K562 (cell line): ENCODE measurements at regions not wholly inside any gene's neighbourhood (a gene's known extent, or its start where the extent isn't known, plus 50 kb on each side); places are given as distances from the start of the nearest gene placed in this dataset.

Experiments used
- ATAC-seq: fragments of 200-7000 bp; cut with Tn5 transposase; 3 replicates; pipeline ENCODE4 v1.9.1; 2020; ENCODE audit warnings: moderate library complexity
- BruUV-seq: library from RNA; stranded (reverse); fragments of 400-500 nt; replicated peaks from 2 replicates; lab custom pipeline; 2021; lab: Mats Ljungman, UMichigan
- CTCF ChIA-PET: fragments of 300-600 bp; formaldehyde crosslinking; extraction: SDS; loops from one replicate; lab custom pipeline; 2021; ENCODE audit warnings: low intra/inter-chr PET ratio; lab: Yijun Ruan, JAX
- POLR2A ChIA-PET: fragments of 300-600, 350-650 bp; sonication (Branson Sonifier 250); formaldehyde crosslinking; extraction: SDS; loops from one replicate; lab custom pipeline; 2021; ENCODE audit warnings: antibody characterized with exemption, inconsistent platforms; lab: Yijun Ruan, JAX
- DNase-seq, 4 experiments: peaks; one replicate each; pipeline versions ENCODE4 v3.0.0 to v3.0.0-alpha.2; 2011 to 2018; ENCODE audit warnings: low spot score in 3 of 4, mixed read lengths in 3 of 4; ENCODE audit errors: extremely low read depth in 1 of 4
- FAIRE-seq: peaks from 2 replicates; lab custom pipeline; 2011; peaks lifted over from hg19 to GRCh38; lab: Jason Lieb, UNC
- H2AFZ ChIP-seq: 2 replicates; pipeline ENCODE4 v1.6.0; 2011; ENCODE audit warnings: low read depth, low read length, control low read depth, inconsistent platforms
- H3K27ac ChIP-seq: fragments of 200-600 bp; 3 replicates; pipeline ENCODE4 v1.8.0; 2011; ENCODE audit warnings: low read depth, mild to moderate bottlenecking, control low read depth, inconsistent platforms, low read length, moderate library complexity, mixed read lengths; ENCODE audit errors: extremely low read depth
- H3K27me3 ChIP-seq, 2 experiments: fragments of 300-600 bp in 1 of 2; 2 replicates in 1 of 2; 3 replicates in 1 of 2; pipeline versions ENCODE4 v1.6.0 to v1.8.0; 2011; ENCODE audit warnings: inconsistent platforms in 2 of 2, low read length in 2 of 2, mild to moderate bottlenecking in 1 of 2, mixed read lengths in 1 of 2, moderate library complexity in 1 of 2; ENCODE audit not compliant: control insufficient read depth in 2 of 2, insufficient read depth in 2 of 2
- H3K36me3 ChIP-seq: fragments of 300-600 bp; 3 replicates; pipeline ENCODE4 v1.8.0; 2011; ENCODE audit warnings: mild to moderate bottlenecking, low read length, inconsistent platforms; ENCODE audit not compliant: control insufficient read depth, insufficient read depth
- H3K4me1 ChIP-seq, 2 experiments: fragments of 200-600 bp in 1 of 2; replicated peaks in 1 of 2; 2 replicates in 1 of 2; 3 replicates in 1 of 2; pipeline versions ENCODE4 v1.5.1 to v1.8.0; 2011; ENCODE audit warnings: inconsistent platforms in 2 of 2, low read length in 2 of 2, mild to moderate bottlenecking in 1 of 2, mixed read lengths in 1 of 2, moderate library complexity in 1 of 2; ENCODE audit not compliant: control insufficient read depth in 2 of 2, insufficient read depth in 2 of 2
- H3K4me2 ChIP-seq: 2 replicates; pipeline ENCODE4 v1.6.1; 2011; ENCODE audit warnings: low read length, control low read depth, inconsistent platforms, mixed read lengths; ENCODE audit not compliant: insufficient read depth
- H3K4me3 ChIP-seq: fragments of 200-600 bp; sonication (generic), shearing (Covaris generic); 2 replicates; pipeline ENCODE4 v1.5.1; 2016; ENCODE audit warnings: control low read depth, inconsistent platforms
- H3K79me2 ChIP-seq: fragments of 200-600 bp; 3 replicates; pipeline ENCODE4 v1.8.0; 2011; ENCODE audit warnings: low read length, inconsistent platforms; ENCODE audit not compliant: control insufficient read depth, insufficient read depth
- H3K9ac ChIP-seq, 2 experiments: 2 replicates each; pipeline versions ENCODE4 v1.6.0 to v1.6.1; 2011; ENCODE audit warnings: low read depth in 2 of 2, low read length in 2 of 2, control low read depth in 1 of 2, inconsistent platforms in 1 of 2, mild to moderate bottlenecking in 1 of 2, mixed read lengths in 1 of 2; ENCODE audit not compliant: insufficient read depth in 1 of 2
- H3K9me1 ChIP-seq: one replicate; pipeline ENCODE4 v1.6.0; 2011; ENCODE audit warnings: inconsistent platforms, mild to moderate bottlenecking, low read length, moderate library complexity; ENCODE audit not compliant: control insufficient read depth, insufficient read depth
- H3K9me3 ChIP-seq: replicated peaks from 2 replicates; pipeline ENCODE4 v1.5.1; 2011; ENCODE audit warnings: low read depth, low read length, inconsistent platforms; ENCODE audit not compliant: control insufficient read depth, insufficient read depth
- H4K20me1 ChIP-seq: replicated peaks from 2 replicates; pipeline ENCODE4 v1.6.1; 2011; ENCODE audit warnings: low read length, inconsistent platforms, mixed read lengths; ENCODE audit not compliant: control insufficient read depth, insufficient read depth
- BACH1 ChIP-seq: fragments of 200-800 bp; sonication (Bioruptor generic); IDR thresholded peaks from 2 replicates; pipeline ENCODE4 v1.6.1; 2016; ENCODE audit warnings: missing genetic modification characterization, missing compliant biosample characterization
- CREB1 ChIP-seq, 2 experiments: sonication (generic) in 1 of 2; formaldehyde crosslinking in 1 of 2; IDR thresholded peaks; 2 replicates each; pipeline versions ENCODE4 v1.6.1 to v1.8.0; 2012 to 2022; ENCODE audit warnings: inconsistent platforms in 1 of 2, mild to moderate bottlenecking in 1 of 2, missing genetic modification reagents in 1 of 2, moderate library complexity in 1 of 2
- MEF2A ChIP-seq: IDR thresholded peaks from 2 replicates; pipeline ENCODE4 v1.6.1; 2011; ENCODE audit warnings: low read depth, mild to moderate bottlenecking, low read length, moderate library complexity; ENCODE audit not compliant: control insufficient read depth
- SIRT6 ChIP-seq: IDR thresholded peaks from one replicate; pipeline ENCODE4 v1.6.1; 2012; ENCODE audit warnings: low read depth, mild to moderate bottlenecking, control low read depth, inconsistent platforms, low read length, moderate library complexity
- ZNF282 ChIP-seq: sonication (generic); formaldehyde crosslinking; IDR thresholded peaks from 2 replicates; pipeline ENCODE4 v1.8.1; 2023; ENCODE audit warnings: missing genetic modification reagents
- ZNF445 ChIP-seq: fragments of 250-450 bp; sonication (Bioruptor Pico); IDR thresholded peaks from 2 replicates; pipeline ENCODE4 v1.4.0; 2020; ENCODE audit warnings: low read depth, mild to moderate bottlenecking, moderate library complexity
- WGBS: fragments of 100-300 bp; shearing (Covaris generic); methylation state at CpG from one replicate; pipeline ENCODE4 v1.1.6; 2016; ENCODE audit warnings: low coverage, mixed read lengths; ENCODE audit not compliant: insufficient coverage; ENCODE audit errors: missing lambda C conversion rate; 5-methylcytosine and 5-hydroxymethylcytosine counted together
- in situ Hi-C: fragments of 300-500 bp; cut with MboI; formaldehyde crosslinking; loops from 4 replicates; pipeline ENCODE4 v1.15.0; 2018; ENCODE audit warnings: inconsistent platforms, mixed read lengths
- intact Hi-C: fragments of 100-400 bp; cut with micrococcal nuclease; formaldehyde crosslinking; loops from 2 replicates; pipeline ENCODE4 v1.14.2; 2022
- TF ChIP-seq, protein P1 (sequence below), 2 experiments: fragments of 200-800 bp in 1 of 2; sonication (Bioruptor generic) in 1 of 2; sonication (generic) in 1 of 2; formaldehyde crosslinking in 1 of 2; IDR thresholded peaks in 1 of 2; conservative IDR thresholded peaks in 1 of 2; 2 replicates each; pipeline versions ENCODE4 v1.5.0 to v1.6.1; 2016 to 2020; ENCODE audit warnings: missing compliant biosample characterization in 1 of 2, missing genetic modification characterization in 1 of 2, missing genetic modification reagents in 1 of 2
- TF ChIP-seq, protein P2 (sequence below): fragments of 250-450 bp; sonication (Bioruptor Pico); IDR thresholded peaks from 2 replicates; pipeline ENCODE4 v1.4.0; 2020

DNA sequence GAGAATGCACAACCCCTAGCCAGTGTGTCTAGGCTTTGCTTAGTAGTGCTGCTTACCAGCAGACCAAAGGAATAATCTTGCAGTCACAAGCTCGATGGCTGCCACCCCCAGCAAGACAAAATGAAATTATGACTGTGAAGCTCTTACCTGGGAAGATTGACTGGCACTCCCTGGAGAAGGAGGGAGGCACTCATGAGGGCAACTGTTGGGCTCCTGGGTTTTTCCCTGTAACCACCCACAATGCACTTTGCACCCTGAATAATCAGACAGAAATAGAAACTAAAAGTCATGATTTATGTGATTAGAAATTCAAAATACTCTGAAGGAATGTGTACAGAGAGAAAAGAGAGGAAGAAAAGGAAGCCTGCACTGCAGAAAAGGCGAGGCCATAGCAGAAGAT is 144.3 kb upstream of the DGKB start (continued):
- TF ChIP-seq, protein P1, sequence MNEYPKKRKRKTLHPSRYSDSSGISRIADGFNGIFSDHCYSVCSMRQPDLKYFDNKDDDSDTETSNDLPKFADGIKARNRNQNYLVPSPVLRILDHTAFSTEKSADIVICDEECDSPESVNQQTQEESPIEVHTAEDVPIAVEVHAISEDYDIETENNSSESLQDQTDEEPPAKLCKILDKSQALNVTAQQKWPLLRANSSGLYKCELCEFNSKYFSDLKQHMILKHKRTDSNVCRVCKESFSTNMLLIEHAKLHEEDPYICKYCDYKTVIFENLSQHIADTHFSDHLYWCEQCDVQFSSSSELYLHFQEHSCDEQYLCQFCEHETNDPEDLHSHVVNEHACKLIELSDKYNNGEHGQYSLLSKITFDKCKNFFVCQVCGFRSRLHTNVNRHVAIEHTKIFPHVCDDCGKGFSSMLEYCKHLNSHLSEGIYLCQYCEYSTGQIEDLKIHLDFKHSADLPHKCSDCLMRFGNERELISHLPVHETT (CRISPR knock-in tag; conservative IDR thresholded peaks at IDR 0.05 in 1 of 2, IDR thresholded peaks at IDR 0.05 in 1 of 2), result no peak

DNA sequence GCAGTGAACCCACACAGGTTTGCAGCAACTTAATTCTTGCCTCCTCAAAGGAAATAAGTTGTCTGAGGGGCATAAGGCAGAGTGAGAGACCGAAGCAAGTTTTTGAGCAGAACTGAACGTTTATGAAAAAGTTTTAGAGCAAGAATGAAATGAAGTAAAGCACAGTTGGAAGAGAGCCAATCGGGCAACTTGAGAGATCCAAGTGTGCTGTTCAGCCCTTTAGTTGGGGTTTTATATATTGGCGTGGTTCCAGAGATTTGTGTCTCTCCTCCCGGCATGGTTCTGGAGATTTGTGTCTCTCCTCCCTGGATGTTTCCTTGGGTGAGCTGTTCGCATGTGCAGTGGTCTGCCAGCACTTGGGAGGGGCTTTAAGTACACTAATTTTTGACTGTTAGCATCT is 141.4 kb upstream of the DGKB start:
- BruUV-seq, result no TSS peak
- Histone ChIP-seq H3K4me1 (no peaks in the 10 kb centered on the region), H3K27ac (no peak overlapping the region), H3K36me3 (no peaks in the 10 kb centered on the region), H3K27me3 (no peaks in the 10 kb centered on the region), H3K9me1 (no peaks in the 10 kb centered on the region), H2AFZ (no peak overlapping the region), H3K9me3 (no peaks in the 10 kb centered on the region; the same call in 1 of the 2 replicates), H3K9ac (no peak overlapping the region), H3K4me3 (no peak overlapping the region), H3K79me2 (no peaks in the 10 kb centered on the region), H3K4me2 (no peak overlapping the region), H4K20me1 (no peaks in the 10 kb centered on the region)
- intact Hi-C loops (no loop called here), in situ Hi-C loops (no loop called here)
- FAIRE-seq (no peak), ATAC-seq (no peak), DNase-seq (no peak)
- TF ChIP-seq MEF2A (no peak), ZNF445 (CRISPR knock-in tag) (no peak), SIRT6 (no peak), ZNF282 (no peak), BACH1 (tag) (no peak), CREB1 (IDR thresholded peaks at IDR 0.05) (no peak), CREB1 (CRISPR knock-in tag; IDR thresholded peaks at IDR 0.05) (no peak)
- TF ChIP-seq, protein P2, sequence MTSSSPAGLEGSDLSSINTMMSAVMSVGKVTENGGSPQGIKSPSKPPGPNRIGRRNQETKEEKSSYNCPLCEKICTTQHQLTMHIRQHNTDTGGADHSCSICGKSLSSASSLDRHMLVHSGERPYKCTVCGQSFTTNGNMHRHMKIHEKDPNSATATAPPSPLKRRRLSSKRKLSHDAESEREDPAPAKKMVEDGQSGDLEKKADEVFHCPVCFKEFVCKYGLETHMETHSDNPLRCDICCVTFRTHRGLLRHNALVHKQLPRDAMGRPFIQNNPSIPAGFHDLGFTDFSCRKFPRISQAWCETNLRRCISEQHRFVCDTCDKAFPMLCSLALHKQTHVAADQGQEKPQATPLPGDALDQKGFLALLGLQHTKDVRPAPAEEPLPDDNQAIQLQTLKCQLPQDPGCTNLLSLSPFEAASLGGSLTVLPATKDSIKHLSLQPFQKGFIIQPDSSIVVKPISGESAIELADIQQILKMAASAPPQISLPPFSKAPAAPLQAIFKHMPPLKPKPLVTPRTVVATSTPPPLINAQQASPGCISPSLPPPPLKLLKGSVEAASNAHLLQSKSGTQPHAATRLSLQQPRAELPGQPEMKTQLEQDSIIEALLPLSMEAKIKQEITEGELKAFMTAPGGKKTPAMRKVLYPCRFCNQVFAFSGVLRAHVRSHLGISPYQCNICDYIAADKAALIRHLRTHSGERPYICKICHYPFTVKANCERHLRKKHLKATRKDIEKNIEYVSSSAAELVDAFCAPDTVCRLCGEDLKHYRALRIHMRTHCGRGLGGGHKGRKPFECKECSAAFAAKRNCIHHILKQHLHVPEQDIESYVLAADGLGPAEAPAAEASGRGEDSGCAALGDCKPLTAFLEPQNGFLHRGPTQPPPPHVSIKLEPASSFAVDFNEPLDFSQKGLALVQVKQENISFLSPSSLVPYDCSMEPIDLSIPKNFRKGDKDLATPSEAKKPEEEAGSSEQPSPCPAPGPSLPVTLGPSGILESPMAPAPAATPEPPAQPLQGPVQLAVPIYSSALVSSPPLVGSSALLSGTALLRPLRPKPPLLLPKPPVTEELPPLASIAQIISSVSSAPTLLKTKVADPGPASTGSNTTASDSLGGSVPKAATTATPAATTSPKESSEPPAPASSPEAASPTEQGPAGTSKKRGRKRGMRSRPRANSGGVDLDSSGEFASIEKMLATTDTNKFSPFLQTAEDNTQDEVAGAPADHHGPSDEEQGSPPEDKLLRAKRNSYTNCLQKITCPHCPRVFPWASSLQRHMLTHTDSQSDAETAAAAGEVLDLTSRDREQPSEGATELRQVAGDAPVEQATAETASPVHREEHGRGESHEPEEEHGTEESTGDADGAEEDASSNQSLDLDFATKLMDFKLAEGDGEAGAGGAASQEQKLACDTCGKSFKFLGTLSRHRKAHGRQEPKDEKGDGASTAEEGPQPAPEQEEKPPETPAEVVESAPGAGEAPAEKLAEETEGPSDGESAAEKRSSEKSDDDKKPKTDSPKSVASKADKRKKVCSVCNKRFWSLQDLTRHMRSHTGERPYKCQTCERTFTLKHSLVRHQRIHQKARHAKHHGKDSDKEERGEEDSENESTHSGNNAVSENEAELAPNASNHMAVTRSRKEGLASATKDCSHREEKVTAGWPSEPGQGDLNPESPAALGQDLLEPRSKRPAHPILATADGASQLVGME (CRISPR knock-in tag), result no peak
- ChIA-PET POLR2A (no interaction called here), CTCF (no interaction called here)
- 0% methylated on average over 6 of the region's 6 CpGs for WGBS
